Stimulated activated CD8-positive, alpha-beta memory T cell treated with anti-CD3 and anti-CD28 coated beads, Interleukin-7, amount 100 ng/mL, for 48 hours (primary cell): ENCODE measurements at regions not wholly inside any gene's neighbourhood (a gene's known extent, or its start where the extent isn't known, plus 50 kb on each side); places are given as distances from the start of the nearest gene placed in this dataset.
"Not testable (repeated sequence)": the region's sequence is repeated elsewhere in the genome, so short reads cannot be mapped to it uniquely, and the experiment has no call there.

Source experiments
- DNase-seq, 2 donors: peaks; one replicate each; pipeline ENCODE4 v3.0.0-alpha.2; 2020; ENCODE audit warnings: low read depth in 1 of 2; ENCODE audit errors: extremely low read depth in 1 of 2

DNA sequence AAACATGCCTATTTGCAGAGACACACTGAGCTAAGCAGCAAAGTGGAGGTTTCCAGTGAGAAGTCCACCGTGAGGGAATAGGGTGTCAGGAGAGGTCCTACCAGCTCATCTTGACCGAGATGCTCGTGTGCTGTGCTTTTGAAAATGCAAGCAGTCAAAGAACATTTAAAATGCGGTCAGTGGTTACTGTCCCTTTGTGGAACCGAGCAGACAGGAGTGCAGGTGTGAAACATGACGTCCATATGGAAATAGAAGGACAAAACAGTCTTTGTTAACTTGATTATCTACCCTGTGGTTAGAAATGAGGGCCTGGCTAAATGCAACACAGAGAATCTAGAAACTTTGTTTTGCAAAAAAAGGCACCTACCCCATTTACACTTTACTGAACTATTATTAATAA, 473.3 kb downstream of the SPATA31A6 start:
- not testable (repeated sequence) for DNase-seq

DNA sequence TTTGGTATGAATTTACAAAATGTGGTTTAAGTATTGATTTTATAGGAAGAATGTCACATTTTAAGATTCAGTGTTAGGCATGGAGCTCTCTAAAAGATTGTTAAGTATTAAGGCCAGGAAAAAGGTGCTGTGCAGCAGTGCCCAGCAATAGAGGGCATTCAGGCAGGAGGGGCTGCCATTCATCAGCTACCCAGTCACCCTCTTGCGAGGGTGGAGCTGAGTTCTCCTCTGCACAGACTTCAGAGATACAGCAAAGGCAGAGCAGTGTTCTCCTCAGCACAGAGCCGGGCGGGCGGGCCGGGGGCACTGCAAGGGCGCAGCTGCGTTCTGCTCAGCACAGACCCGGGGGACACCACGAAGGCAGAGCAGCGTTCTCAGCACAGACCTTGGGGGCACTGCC, 474.0 kb downstream of the SPATA31A6 start:
- DNase-seq, result not testable (repeated sequence)

DNA sequence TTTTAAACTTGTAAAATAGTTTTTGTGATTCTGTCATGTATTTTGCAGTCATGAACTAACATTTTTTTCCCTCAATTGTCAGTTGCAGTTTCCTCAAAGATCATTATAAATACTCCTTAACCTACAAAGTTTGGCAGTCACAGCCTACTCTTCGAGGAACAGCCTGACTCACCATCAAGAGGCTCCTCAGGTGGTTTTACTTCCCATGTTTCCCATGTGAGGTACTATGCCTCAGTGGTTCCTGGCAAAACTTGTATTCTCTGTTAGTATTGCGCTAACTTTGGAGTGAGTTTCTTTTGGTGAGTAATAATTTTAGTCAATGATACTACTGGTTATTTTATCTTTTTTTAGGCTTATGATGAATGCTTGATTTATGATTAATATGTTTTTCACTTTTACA, 513.7 kb downstream of the SPATA31A6 start:
- DNase-seq, result not testable (repeated sequence)

DNA sequence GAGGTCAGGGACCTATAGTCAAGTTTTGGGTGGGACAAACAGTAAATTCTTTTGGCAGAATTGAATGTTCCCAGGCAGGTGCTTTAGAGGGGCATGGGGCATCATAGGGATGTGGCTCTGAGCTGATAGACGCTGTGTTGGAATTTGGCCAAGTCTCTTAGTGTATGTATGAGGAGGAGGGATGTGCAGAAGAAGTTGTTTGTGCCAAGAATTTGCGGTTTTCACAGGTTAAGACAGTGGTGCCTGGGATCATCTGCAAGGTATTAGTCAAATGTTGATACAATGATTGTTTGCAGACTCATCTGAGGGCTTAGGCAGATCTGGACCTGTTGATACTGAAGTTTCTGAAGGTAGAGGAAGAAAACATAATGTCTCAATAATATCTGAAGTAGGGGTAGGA, 519.4 kb downstream of the SPATA31A6 start:
- not testable (repeated sequence) for DNase-seq

DNA sequence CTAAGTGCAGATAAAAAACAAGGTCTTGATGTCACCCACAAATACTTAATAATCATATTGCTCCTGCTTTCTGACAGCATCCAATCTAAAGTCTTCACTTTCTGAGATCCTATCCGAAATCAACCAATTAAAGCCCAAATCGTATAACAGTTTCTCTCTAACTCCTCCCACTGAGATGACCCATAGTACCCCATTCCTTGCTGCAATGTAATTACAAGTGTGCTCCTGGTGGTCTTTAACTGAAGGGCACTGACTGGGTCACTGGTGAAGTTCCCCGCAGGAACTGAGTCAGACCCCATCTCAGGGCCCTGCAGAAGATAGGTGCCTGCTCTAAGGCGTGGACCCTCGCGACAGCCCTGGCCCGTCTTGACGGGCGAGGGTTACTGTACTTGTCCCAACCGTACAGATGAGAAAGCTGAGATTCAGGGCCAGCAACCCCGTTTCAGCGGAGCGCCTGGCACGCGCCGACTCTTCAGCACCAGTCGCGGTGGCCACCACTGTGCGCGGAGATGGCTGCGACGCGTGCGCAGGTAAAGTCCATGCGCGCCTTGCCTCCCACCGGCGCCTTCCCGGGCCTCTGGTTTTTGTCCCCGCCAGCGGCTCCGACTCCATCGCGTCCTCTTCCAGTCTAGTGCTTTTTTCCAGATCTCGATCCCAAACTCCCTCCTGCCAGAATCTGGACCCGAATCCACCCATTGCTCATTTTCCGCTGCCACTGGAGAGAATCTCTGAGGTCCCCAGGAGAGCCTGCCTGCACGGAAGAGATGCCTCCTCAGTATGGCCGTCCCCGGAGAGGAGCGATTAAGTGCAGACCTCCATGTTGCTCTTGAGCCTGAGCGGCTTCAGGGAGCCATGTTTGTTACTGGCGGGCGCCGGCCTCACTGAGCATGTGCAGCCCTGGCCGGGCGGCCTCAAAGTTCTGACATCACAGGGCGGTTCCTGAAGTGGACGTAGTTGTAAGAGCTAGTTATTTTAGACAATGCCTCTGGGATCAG, 541.7 kb downstream of the SPATA31A6 start:
- not testable (repeated sequence) for DNase-seq

DNA sequence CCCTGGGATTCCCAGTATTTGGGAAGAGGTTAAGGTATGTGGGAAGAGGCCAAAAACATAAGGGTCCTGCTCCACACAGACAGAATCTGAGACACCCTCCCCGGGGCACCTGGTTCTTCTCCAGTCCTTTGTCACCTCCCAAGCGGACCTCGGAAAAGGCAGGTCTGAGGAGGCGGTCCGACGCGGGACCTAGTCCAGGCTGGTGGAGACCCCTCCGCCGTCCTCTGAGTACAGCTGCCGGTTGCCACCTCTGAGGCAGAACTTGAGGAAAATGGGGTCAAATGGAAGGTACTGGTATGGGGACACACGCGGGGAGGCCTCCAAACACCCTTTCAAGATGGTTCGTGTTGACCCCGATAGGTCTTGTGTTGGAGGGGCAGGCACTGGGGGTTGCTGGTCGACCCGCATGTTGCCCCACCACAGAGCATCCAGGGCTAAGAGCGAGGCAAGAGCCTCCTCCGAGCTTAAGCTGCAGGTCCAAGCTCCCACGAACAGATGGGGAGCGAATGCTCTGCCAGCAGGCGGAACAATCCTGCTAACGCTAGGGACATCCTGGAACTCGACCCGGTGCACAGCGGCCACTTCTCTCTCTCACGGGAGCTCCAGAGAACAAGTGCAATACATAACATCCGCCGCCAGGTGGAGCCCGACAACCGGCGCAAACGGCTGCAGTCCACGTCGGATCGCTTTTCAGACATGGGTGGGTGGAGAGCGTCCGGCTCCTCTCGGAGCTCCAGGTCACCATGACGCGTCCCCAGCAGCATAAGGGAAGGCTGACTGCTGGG, 559.8 kb downstream of the SPATA31A6 start:
- peak; percentile 11 to 32 for DNase-seq

DNA sequence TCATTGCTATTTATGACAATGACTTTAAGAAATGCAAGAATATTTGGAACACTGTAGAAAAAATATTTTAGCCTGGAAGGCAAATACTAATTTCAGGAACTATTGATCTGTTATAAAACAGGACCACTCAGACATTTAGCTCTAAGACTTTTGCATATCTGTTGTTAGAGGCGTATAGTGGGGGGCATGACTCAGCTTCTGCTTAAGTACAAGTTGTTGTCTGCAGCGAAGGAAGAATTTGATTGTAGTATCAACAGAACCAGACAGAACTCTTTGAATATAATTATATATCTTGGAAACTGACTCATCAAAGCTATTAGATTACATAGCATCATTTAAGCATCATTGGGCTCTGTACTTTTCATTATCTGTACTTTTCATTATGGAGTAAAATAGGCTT, 573.8 kb downstream of the SPATA31A6 start:
- not testable (repeated sequence) for DNase-seq

DNA sequence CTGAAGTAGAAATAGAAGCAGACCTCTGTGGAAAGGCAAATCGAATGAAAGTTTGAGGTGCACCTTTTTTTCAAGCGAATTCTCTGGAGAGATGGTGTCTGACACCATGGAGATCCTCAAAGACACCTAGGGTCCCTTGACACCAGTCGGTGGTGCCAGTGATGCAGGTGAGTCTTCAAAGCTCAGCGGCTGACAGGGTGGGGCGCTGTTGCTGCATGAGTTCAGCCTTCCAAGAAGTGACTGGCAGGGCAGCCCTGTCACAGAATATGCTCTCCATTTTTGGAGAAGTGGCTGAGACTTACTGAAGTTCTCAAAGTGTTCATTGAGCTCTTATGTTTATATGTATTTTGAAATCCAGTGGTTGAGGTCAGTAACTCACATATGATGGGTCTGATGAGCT, 575.9 kb downstream of the SPATA31A6 start:
- DNase-seq, result not testable (repeated sequence)

DNA sequence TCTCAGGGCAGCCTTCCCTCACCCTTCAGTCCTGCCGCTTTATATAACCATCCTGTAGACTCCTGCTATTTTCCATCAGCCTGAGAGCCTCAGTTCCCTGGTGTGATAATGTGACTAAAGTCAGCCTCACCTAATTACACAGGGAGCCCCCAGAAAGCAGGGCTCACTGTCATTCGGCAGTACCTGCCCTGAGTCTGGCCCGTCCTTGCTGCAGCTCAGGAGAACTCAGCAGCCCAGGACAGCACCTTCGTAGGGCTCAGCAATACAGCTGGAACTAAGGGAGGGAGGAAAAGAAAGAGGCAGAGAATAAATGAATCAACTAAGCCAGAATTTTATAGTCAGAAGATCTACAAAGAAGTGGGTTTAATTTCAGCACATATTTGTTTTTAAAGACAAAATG, 598.7 kb downstream of the SPATA31A6 start:
- DNase-seq, result not testable (repeated sequence)

DNA sequence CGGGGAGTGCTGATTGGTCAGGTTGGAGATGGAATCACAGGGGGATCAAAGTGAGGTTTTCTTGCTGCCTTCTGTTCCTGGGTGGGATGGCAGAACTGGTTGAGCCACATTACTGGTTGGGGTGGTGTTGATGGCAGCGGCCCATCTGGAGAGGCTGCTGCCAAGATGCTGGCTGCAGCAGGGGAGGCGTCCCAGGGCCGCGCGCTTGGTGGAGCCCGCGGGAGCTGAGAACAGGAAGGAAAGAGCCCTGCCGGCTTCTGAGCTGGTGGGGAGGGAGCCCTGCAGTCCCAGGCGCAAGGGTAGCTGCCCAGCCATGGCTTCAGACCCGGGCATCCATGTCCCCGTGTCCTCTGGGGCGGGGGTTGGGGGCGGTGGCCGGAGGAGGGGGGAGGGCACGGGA, 609.3 kb downstream of the SPATA31A6 start:
- not testable (repeated sequence) for DNase-seq

DNA sequence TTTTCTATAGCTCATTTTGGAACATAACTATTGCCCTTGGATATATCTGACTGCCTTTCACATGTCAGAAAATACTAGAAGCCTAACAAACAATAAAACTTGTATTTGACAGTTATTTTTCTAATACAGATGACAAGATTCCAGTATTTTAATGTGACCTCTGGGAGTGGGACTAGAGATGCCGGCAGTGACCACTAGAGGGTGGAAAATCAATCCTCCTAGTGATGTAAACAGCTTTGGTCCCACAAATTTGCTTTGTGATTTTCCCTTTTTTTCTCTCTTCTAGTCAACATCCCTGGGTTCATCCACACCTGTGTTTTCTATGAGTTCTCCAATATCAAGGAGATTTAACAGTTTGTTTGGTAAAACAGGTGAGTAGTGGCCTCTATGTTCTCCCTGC, 615.1 kb downstream of the SPATA31A6 start:
- DNase-seq, result not testable (repeated sequence)

DNA sequence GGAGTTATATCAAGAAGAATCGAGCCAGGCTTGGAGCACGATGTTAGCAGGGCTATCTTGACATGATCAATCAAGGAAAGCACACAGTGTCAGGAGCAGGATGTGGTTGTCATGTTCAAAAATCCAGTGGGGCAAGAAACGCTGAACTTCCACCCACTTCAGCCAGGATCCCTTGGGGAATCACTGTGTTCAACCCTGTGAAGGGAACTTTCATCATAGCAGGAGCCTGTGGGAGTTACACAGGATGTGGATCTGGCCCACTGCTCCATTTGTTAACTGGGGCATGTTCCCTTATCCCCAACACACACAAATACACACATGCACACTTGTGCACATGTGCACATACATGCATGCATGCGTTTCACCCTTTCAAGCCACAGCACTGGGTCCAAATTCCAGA, 619.3 kb downstream of the SPATA31A6 start:
- DNase-seq, result not testable (repeated sequence)

DNA sequence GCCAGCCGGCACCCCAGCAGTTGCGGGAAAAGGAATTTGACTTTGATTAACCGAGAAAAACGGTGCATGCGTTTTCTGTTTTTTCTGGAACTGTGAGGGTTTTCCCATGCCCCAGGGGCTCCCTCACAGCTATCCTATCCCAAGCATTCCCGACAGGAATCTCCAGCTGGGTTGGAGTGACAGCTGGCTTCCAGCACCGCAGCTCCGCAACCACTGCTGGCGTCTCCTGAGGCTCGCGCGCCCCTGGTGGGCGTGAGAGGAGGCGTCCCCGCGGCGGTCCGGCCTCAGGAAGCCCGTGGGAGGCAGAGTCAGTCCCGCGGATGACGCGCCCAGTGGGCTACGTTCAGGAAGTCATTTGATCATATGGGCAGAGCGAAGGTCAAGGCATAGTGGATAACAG, 623.2 kb downstream of the SPATA31A6 start:
- DNase-seq, result not testable (repeated sequence)

DNA sequence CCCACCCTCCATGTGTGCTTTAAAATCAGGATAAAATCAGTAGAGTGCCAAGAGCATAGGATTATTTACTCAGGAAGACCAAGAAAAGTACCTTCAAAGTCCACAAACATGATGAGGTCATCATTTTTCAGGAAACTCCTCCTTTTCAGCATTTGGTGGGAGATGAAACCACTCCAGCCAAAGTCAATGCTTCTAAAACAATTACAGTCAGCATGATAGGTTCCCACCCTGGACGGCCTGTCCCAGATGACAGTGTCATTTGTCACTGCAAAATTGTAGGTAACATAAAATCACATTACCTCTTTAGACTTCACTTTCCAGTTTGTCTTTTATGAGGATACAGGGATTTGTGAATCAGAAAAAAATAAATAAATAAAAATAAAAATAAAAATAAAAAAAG, 638.0 kb downstream of the SPATA31A6 start:
- DNase-seq, result not testable (repeated sequence)

DNA sequence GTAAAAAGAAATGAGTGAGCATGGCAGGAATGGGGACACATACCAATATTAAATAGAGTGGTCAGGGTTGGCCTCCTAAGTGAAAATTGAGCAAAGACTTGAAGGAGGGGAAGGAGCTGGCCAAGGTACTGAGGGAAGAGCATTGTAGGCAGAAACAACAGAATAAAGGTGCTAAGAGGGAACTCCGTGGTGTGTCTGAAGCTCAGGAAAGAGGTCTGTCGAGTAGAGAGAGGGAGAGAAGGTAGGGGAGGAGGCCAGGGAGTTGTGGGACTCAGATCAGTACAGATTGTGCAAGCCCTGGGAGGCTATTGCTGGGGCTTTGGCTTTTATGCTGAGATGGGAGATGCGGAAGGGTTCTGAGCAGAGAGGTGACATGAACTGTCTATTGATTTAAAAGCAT, 664.7 kb downstream of the SPATA31A6 start:
- not testable (repeated sequence) for DNase-seq

DNA sequence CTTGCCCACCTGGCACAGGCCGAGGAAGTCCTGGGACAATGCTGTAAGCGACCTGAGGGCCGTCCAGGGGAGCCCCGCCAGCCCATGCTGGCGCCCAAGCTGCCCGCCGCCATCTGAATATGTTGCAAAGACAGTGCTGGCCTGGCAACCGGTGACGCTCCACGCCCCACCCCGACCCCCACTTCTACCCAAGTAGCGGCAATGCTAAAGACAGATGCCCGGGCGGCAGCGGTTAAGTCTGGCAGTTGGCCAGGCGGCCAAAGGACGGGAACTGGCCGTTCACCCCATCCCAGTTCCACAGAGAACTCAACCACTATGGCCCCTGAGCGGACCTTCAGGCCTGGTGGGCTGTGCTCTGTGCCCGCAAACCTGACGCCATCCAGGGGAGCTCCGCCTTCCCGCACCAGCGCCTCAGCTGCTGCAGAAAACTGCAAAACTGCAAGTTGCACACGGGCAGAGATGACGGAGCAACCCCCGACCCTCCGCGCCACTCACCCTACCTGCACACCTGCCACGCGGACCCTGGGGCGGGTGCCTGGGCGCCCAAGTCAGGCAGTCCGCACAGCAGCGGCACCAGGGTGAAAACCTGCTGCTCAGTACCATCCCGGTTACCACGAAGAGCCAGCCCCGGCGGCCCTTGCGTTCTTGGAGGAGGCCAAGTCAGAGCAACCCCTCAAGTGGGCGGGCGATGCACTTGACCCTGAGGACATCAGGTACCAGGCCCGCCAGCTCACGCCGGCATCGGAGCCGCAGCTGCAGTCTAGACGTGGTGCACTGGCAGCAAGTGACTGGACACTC, 667.6 kb downstream of the SPATA31A6 start:
- DNase-seq, result not testable (repeated sequence)

DNA sequence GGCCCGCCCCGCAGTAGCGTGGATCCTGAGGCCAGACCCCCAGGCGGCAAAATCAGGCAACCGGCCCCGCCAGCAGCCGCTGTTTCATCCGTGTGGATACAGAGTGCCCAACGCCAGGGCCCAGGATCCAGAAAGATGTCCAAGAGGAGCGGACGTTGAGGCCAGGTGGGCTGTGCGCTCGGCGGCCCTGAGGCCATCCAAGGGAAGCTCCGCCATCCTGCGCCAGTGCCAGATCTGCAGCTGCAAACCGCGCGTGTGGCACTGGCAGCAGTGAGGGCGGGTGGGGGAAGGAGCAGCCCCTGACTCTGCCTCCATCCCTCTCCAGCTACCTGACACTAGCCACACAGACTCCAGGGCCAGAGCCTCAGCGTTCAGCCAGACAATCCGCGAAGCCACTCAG, 668.2 kb downstream of the SPATA31A6 start:
- not testable (repeated sequence) for DNase-seq

DNA sequence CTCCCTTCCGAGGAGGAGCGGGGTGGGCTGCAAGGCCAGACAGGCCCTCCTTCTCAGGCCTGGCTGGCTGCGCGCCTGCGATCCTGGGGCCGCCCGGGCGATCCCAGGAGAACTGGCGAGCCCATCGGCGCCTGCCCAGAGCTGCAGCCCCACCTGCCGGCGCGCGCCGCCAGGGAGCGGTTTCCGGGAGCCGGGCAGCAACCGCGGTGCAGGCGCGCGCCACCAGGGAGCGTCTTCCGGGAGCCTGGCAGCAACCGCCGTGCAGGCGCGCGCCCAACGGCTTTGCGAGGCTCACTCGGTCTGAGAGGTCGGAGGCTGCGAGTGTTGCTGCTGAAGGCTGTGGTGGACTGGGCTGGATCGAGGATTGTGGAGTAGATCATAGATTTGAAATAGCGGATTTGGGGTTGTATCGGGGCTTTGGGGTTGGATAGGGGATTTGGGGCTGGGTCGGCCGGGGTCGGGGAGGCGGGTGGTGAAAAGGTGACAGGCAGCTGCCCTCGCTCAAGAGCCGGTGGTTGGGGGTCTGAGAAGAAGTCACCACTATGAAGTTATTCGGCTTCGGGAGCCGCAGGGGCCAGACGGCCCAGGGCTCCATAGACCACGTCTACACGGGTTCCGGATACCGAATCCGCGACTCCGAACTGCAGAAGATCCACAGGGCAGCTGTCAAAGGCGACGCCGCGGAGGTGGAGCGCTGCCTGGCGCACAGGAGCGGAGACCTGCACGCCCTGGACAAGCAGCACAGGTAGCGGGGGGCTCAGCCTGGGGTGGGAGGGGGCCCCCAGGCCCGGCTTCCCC, 668.9 kb downstream of the SPATA31A6 start:
- DNase-seq, result not testable (repeated sequence)

DNA sequence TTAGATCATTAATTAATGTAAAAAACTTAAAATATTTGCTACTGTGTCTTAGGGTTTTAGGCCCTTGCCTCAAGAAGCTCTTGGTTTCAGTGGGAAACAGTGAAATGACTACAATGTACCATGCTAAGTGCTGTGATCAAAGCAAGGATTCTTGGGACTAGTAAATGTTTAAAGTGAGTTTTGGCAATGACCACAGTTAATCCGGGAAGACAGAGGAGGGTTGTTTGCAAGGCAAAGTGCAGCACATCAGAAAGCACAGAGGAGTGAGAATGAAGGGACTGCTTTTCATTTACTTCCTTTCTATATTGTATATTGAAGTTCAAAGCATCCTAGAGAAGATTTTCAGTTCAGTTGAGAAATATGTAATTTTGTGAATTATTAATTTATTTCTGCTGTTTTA, 676.7 kb downstream of the SPATA31A6 start:
- DNase-seq, result not testable (repeated sequence)

DNA sequence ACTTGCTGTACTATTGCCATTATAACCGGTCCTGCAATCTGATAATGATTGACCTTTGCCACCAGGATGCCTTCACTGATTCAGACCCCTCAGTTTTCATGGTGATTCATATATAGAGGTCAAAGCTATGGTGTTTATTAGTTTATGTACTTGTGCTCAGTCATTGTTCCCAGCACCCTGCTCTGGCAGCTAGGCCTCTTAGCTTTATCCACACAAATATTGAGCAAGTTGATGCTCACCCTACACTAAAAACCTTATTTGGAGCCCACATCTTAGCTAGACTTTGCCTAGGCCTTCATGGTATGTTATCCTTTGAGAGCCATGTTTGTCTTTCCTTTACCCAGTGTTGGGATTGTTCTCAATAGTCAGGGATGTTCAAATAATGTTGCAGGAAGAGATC, 679.0 kb downstream of the SPATA31A6 start:
- DNase-seq, result not testable (repeated sequence)
